Natural killer cell treated with Interleukin-12 subunit alpha and Interleukin-12 subunit beta and Interleukin-15 and Interleukin-18, amount 100 ng/mL, for 72 hours (primary cell): ENCODE measurements at regions not wholly inside any gene's neighbourhood (a gene's known extent, or its start where the extent isn't known, plus 50 kb on each side); places are given as distances from the start of the nearest gene placed in this dataset.

ENCODE experiments used
- ATAC-seq, 2 donors: fragments of 150-1000 bp; cut with Tn5 transposase in 1 of 2; sonication (Bioruptor Pico), chemical (Tn5 transposase) in 1 of 2; 2 replicates each; pipeline ENCODE4 v1.10.0; 2021
- DNase-seq: peaks from one replicate; pipeline ENCODE4 v3.0.0; 2022; ENCODE audit warnings: low spot score
- H3K27ac Mint-ChIP-seq, 2 donors: 1 replicate in 1 of 2; 2 replicates in 1 of 2; pipeline ENCODE4 v1.8.0; 2022; ENCODE audit warnings: mixed read lengths in 2 of 2, mild to moderate bottlenecking in 1 of 2, moderate library complexity in 1 of 2
- H3K27me3 Mint-ChIP-seq, 2 donors: 1 replicate in 1 of 2; 2 replicates in 1 of 2; pipeline ENCODE4 v1.8.0; 2022; ENCODE audit warnings: mixed read lengths in 2 of 2
- H3K36me3 Mint-ChIP-seq: one replicate; pipeline ENCODE4 v1.8.0; 2022; ENCODE audit warnings: mixed read lengths
- H3K4me1 Mint-ChIP-seq, 2 donors: 1 replicate in 1 of 2; 2 replicates in 1 of 2; pipeline ENCODE4 v1.8.0; 2022; ENCODE audit warnings: low read depth in 2 of 2, mixed read lengths in 2 of 2, mild to moderate bottlenecking in 1 of 2
- H3K4me3 Mint-ChIP-seq: one replicate; pipeline ENCODE4 v1.8.0; 2022; ENCODE audit warnings: mixed read lengths
- H3K9me3 Mint-ChIP-seq: 2 replicates; pipeline ENCODE4 v1.8.0; 2022; ENCODE audit warnings: mixed read lengths

GRCh38 chr18:78643004-78643403 is 336.6 kb upstream of the SALL3 start:
- ATAC-seq: peak; percentile 71 to 77
- H3K4me1 Mint-ChIP-seq: peaks cover 18 to 34% of the 10 kb centered on the region in 2 donors
- H3K4me3 Mint-ChIP-seq: peak overlapping the region; percentile 50
- H3K27me3 Mint-ChIP-seq: no peaks in the 10 kb centered on the region
- H3K36me3 Mint-ChIP-seq: no peaks in the 10 kb centered on the region
- peaks cover under 1% of the 10 kb centered on the region for H3K9me3 Mint-ChIP-seq
- peak overlapping the region in 1 of 2 donors; percentile 9 for H3K27ac Mint-ChIP-seq
- DNase-seq: peak; percentile 57

- Mint-ChIP-seq H3K36me3 (no peaks in the 10 kb centered on the region), H3K27me3 (no peaks in the 10 kb centered on the region), H3K4me1 (peaks cover 22 to 34% of the 10 kb centered on the region in 2 donors), H3K27ac (no peak overlapping the region), H3K9me3 (peaks cover 6% of the 10 kb centered on the region), H3K4me3 (no peak overlapping the region)
- DNase-seq (no peak), ATAC-seq (no peak)
Measured at GRCh38 chr18:78643981-78644380, 335.6 kb upstream of the SALL3 start.

GRCh38 chr18:78645216-78645615 is 334.4 kb upstream of the SALL3 start:
- no peak overlapping the region for H3K27ac Mint-ChIP-seq
- peaks cover 6% of the 10 kb centered on the region for H3K9me3 Mint-ChIP-seq
- no peak for DNase-seq
- no peaks in the 10 kb centered on the region for H3K36me3 Mint-ChIP-seq
- H3K4me1 Mint-ChIP-seq: peaks cover 22 to 34% of the 10 kb centered on the region in 2 donors
- no peaks in the 10 kb centered on the region for H3K27me3 Mint-ChIP-seq
- ATAC-seq: peak in 1 of 2 donors; percentile 54
- no peak overlapping the region for H3K4me3 Mint-ChIP-seq

- Mint-ChIP-seq H3K27me3 (no peaks in the 10 kb centered on the region), H3K36me3 (no peaks in the 10 kb centered on the region), H3K27ac (peak overlapping the region in 1 of 2 donors; percentile 42), H3K9me3 (peaks cover 6% of the 10 kb centered on the region), H3K4me1 (peaks cover 18 to 29% of the 10 kb centered on the region in 2 donors), H3K4me3 (peak overlapping the region; percentile 38)
- ATAC-seq (peak in 1 of 2 donors; percentile 69), DNase-seq (peak; percentile 18)
Measured at GRCh38 chr18:78647018-78647417, 332.6 kb upstream of the SALL3 start.

- H3K36me3 Mint-ChIP-seq: no peaks in the 10 kb centered on the region
- H3K4me1 Mint-ChIP-seq: peaks cover 6 to 10% of the 10 kb centered on the region in 2 donors
- ATAC-seq: no peak
- peaks cover 6% of the 10 kb centered on the region for H3K9me3 Mint-ChIP-seq
- H3K27me3 Mint-ChIP-seq: no peaks in the 10 kb centered on the region
- H3K4me3 Mint-ChIP-seq: no peak overlapping the region
- no peak overlapping the region for H3K27ac Mint-ChIP-seq
- peak; percentile 40 for DNase-seq
Measured at GRCh38 chr18:78649421-78649820, 330.2 kb upstream of the SALL3 start.

- Mint-ChIP-seq H3K4me1 (peaks cover 6 to 10% of the 10 kb centered on the region in 2 donors), H3K27ac (no peak overlapping the region), H3K36me3 (no peaks in the 10 kb centered on the region), H3K4me3 (no peak overlapping the region), H3K27me3 (no peaks in the 10 kb centered on the region), H3K9me3 (peaks cover 6% of the 10 kb centered on the region)
- ATAC-seq (no peak), DNase-seq (peak; percentile 6)
Measured at GRCh38 chr18:78650926-78651325, 328.7 kb upstream of the SALL3 start.

GRCh38 chr18:78652001-78652545 is 327.5 kb upstream of the SALL3 start:
- Mint-ChIP-seq H3K27me3 (no peaks in the 10 kb centered on the region), H3K4me3 (no peak overlapping the region), H3K9me3 (peaks cover 6% of the 10 kb centered on the region), H3K4me1 (peaks cover 4 to 6% of the 10 kb centered on the region in 2 donors), H3K27ac (peak overlapping the region in 1 of 2 donors; percentile 27), H3K36me3 (no peaks in the 10 kb centered on the region)
- ATAC-seq: no peak
- DNase-seq: peak; percentile 54

GRCh38 chr18:78655921-78656320 is 323.7 kb upstream of the SALL3 start:
- H3K27me3 Mint-ChIP-seq: peaks cover 0 to 8% of the 10 kb centered on the region in 2 donors
- peaks cover 0 to 2% of the 10 kb centered on the region in 2 donors for H3K4me1 Mint-ChIP-seq
- no peak for ATAC-seq
- H3K9me3 Mint-ChIP-seq: no peaks in the 10 kb centered on the region
- no peak overlapping the region for H3K27ac Mint-ChIP-seq
- DNase-seq: peak; percentile 37
- H3K4me3 Mint-ChIP-seq: no peak overlapping the region
- H3K36me3 Mint-ChIP-seq: no peaks in the 10 kb centered on the region

GRCh38 chr18:78656346-78656925 is 323.2 kb upstream of the SALL3 start:
- Mint-ChIP-seq H3K27me3 (peaks cover 0 to 10% of the 10 kb centered on the region in 2 donors), H3K36me3 (no peaks in the 10 kb centered on the region), H3K9me3 (no peaks in the 10 kb centered on the region), H3K27ac (no peak overlapping the region), H3K4me3 (no peak overlapping the region), H3K4me1 (peaks cover 0 to 2% of the 10 kb centered on the region in 2 donors)
- DNase-seq: peak; percentile 60
- ATAC-seq: no peak

- Mint-ChIP-seq H3K4me1 (peaks cover 0 to 2% of the 10 kb centered on the region in 2 donors), H3K9me3 (no peaks in the 10 kb centered on the region), H3K36me3 (no peaks in the 10 kb centered on the region), H3K4me3 (no peak overlapping the region), H3K27me3 (peaks cover 0 to 13% of the 10 kb centered on the region in 2 donors), H3K27ac (no peak overlapping the region)
- peak; percentile 8 for DNase-seq
- no peak for ATAC-seq
Measured at GRCh38 chr18:78658531-78658930, 321.1 kb upstream of the SALL3 start.

GRCh38 chr18:78659057-78659456 is 320.6 kb upstream of the SALL3 start:
- Mint-ChIP-seq H3K36me3 (no peaks in the 10 kb centered on the region), H3K4me1 (peaks cover 0 to 2% of the 10 kb centered on the region in 2 donors), H3K9me3 (no peaks in the 10 kb centered on the region), H3K27me3 (peaks cover 0 to 13% of the 10 kb centered on the region in 2 donors), H3K27ac (no peak overlapping the region), H3K4me3 (no peak overlapping the region)
- peak; percentile 20 for DNase-seq
- ATAC-seq: no peak

- Mint-ChIP-seq H3K27ac (no peak overlapping the region), H3K4me1 (peaks cover 0 to 2% of the 10 kb centered on the region in 2 donors), H3K36me3 (no peaks in the 10 kb centered on the region), H3K27me3 (peaks cover 0 to 13% of the 10 kb centered on the region in 2 donors), H3K4me3 (no peak overlapping the region), H3K9me3 (no peaks in the 10 kb centered on the region)
- ATAC-seq: peak in 1 of 2 donors; percentile 35
- DNase-seq: peak; percentile 31
Measured at GRCh38 chr18:78659748-78660147, 319.9 kb upstream of the SALL3 start.

- Mint-ChIP-seq H3K4me3 (no peak overlapping the region), H3K9me3 (no peaks in the 10 kb centered on the region), H3K4me1 (peaks cover 0 to 2% of the 10 kb centered on the region in 2 donors), H3K27ac (no peak overlapping the region), H3K36me3 (no peaks in the 10 kb centered on the region), H3K27me3 (peaks cover 0 to 13% of the 10 kb centered on the region in 2 donors)
- ATAC-seq: no peak
- DNase-seq: peak; percentile 51
Measured at GRCh38 chr18:78660311-78660710, 319.3 kb upstream of the SALL3 start.

GRCh38 chr18:78661316-78661715 is 318.3 kb upstream of the SALL3 start:
- peaks cover 0 to 13% of the 10 kb centered on the region in 2 donors for H3K27me3 Mint-ChIP-seq
- no peak for ATAC-seq
- peak; percentile 47 for DNase-seq
- no peaks in the 10 kb centered on the region for H3K36me3 Mint-ChIP-seq
- H3K4me1 Mint-ChIP-seq: peaks cover 0 to 2% of the 10 kb centered on the region in 2 donors
- H3K9me3 Mint-ChIP-seq: no peaks in the 10 kb centered on the region
- no peak overlapping the region for H3K27ac Mint-ChIP-seq
- no peak overlapping the region for H3K4me3 Mint-ChIP-seq
